SIG-M5 treated with dmso at 0.1 percent for 504 hours (cell line): ENCODE measurements at regions not wholly inside any gene's neighbourhood (a gene's known extent, or its start where the extent isn't known, plus 50 kb on each side); places are given as distances from the start of the nearest gene placed in this dataset.
"Not testable (repeated sequence)": the region's sequence is repeated elsewhere in the genome, so short reads cannot be mapped to it uniquely, and the experiment has no call there.

ENCODE experiments used
- DNase-seq: peaks from one replicate; lab custom pipeline; 2025; ENCODE audit not compliant: unreplicated experiment; lab: John Stamatoyannopoulos, UW

DNA sequence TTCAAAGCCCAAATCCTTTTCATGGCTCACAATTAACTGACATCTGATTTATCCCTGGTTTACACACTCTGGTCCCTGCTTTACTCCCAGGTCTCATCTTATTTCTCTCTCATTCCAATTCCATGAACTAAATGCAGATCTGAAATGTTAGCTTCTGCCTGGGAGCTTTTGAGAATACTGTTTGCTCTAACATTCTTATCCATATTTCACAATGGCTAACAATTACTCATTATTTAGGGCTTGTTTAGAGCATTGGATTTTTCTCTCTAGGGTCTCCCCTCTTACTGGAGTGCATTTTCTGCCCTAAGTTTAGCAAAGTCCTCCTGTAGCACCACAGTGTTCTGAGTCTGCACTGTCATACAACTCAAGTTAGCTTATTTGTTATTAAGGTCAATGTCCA, 121.5 kb upstream of the HCRTR2 start:
- DNase-seq: no peak

DNA sequence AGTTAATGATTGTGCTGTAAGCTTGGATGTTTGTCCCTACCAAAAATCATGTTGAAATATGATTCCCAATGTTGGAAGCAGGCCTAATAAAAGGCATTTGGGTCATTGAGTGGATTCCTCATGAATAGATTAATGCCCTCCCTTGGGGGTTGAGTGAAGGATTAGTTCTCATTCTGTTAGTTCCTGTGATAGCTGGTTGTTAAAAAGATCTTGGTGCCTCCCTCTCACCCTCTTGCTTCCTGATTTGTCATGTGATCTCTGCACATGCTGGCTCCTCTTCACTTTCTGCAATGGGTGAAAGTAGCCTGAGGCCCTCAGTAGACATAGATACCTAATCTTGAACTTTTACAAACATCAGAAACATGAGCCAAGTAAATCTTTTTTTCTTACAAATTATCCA, 115.6 kb upstream of the HCRTR2 start:
- DNase-seq: no peak

- no peak for DNase-seq
Measured at GRCh38 chr6:55064711-55065420, 109.4 kb upstream of the HCRTR2 start.

DNA sequence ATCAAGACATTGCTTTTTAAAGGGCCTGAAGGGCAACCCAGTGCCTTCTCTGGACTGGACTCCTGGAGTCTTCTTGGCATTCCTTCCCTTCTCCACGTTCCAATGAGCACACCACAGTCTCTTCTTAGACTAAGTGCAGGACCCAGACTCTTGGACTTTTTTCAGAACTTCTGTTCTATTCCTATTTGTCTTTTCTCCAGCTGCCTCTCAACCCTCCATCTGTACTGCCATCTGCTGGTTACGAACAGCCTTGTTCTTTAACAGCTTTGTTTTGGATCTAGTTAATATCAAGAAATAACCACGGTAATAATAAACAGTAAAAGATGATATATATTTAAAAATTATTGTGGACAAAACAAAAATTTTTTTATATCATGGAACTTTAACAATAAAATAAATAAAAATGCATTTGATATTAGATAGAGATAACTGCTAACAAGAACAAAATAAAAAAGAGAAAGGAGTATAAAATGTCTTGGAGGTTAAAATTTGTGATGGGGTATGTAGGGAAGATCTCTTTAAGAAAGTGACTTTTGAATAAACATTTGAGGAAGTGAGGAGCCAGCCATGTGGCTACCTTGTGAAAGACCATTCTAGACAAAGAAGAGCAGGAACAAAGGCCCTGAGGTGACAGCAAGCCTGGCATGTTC, 105.1 kb upstream of the HCRTR2 start:
- peak; percentile 20 for DNase-seq

DNA sequence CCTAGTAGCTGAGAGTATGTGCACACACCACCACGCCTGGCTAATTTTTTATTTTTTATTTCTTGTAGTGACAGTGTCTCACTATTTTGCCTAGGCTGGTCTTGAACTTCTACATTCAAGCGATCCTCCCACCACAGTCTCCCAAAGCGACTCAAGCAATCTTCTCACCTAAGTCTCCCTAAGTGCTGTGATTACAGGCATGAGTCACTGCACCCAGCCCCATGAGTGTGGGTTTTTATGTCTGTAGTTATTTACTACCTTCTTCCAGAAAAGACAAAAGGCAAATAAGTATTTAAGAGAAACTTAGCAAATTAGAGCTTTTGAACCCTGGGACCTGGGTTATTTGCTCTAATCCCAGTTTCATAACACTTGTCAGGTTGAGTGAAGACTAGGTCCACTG, 92.3 kb upstream of the HCRTR2 start:
- no peak for DNase-seq

- DNase-seq: not testable (repeated sequence)
Measured at GRCh38 chr6:55088011-55088410, 86.3 kb upstream of the HCRTR2 start.

GRCh38 chr6:55088902-55089301, 85.4 kb upstream of the HCRTR2 start:
- no peak for DNase-seq

GRCh38 chr6:55089325-55089724, 85.0 kb upstream of the HCRTR2 start:
- DNase-seq: no peak

DNA sequence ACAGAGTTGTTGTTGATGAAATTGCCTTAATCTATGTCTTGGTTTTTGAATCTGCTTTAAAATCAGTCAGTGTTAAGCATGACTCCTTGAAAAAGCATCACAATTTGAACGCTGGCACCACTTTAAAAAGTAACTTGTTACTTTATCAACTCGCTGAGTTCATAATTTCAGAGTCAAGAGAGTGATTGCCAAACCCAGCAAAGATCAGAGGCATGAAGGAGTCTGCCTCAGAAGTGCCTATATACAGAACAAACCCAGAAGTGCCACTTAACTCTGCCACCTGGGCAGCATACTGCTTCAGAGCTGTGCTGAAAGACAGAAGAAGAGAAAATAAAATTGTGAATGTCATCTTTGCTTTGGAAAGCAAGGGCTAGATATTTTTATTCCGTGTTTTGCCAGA, 73.6 kb upstream of the HCRTR2 start:
- DNase-seq: no peak

GRCh38 chr6:55101157-55101556, 73.2 kb upstream of the HCRTR2 start:
- DNase-seq: no peak

DNA sequence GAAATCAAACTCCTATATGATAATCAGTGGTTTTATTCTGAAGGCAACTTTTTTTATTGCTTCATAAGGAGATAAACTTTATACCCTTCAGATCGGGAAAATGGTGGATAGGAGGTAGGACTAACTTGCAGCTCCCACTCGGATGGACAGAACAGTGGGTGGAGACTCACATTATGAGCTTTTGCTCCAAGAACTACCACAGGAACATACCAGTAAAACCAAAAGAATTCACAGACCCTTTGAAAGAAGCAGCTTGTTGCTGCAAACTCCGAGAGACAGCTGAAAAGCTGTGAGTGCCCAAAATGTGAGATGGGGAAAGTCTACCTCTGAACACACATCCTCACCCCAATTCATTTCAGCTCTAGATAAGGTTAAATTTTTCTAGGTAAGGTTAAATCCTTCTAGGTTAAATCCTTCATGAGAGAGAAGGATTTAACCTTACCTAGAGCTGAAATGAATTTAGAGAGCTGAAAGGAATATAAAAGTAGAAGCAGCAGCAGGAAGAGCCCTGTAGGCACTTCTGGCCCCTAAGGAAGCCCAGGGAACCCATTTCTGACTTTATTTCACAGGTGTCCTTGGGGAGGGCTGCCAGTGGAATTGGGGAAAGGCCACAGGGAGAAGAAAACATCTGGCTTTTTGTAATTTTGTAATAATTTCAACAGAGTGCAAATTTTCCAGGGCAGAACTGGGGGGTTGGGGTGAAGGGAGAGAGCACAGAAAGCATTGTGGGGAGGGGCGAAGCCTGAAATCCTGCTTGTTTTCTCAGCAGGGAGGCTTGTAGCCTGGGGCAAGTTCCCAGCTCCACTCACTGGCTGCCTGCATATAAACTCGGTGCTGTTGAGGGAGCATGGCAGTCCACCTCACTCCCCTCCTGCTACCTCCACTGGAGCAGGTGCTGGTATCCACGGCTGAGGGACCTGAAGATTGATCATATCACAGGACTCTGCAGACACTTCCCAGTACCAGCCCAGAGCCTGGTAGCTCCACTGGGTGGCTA, 65.9 kb upstream of the HCRTR2 start:
- no peak for DNase-seq

DNA sequence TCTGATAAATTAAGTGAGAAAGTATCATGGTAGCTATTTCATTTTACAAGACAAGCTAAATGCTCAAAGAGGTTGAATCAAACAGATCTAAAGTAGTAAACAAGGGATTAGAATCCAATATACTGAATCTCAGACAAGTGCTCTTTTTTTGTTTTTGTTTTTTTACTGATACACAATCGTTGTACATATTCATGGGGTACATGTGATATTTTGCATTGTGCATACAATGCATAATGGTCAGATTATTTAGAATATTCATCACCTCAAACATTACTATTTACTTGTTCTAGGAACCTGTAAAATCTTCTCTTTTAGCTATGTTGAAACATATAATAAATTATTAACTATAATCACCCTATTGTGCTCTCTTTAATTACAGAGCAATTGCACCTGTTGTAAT, 57.0 kb upstream of the HCRTR2 start:
- DNase-seq: no peak

- DNase-seq: peak; percentile 10
Measured at GRCh38 chr6:55124241-55124640, 50.1 kb upstream of the HCRTR2 start.
